HG02884 (cell line): ENCODE measurements at regions not wholly inside any gene's neighbourhood (a gene's known extent, or its start where the extent isn't known, plus 50 kb on each side); places are given as distances from the start of the nearest gene placed in this dataset.
"Not testable (repeated sequence)": the region's sequence is repeated elsewhere in the genome, so short reads cannot be mapped to it uniquely, and the experiment has no call there.

ENCODE experiments used
- ATAC-seq: cut with Tn5 transposase; IDR thresholded peaks from one replicate; pipeline ENCODE4 v1.9.1; 2021; ENCODE audit warnings: mild to moderate bottlenecking, moderate library complexity; ENCODE audit not compliant: unreplicated experiment

GRCh38 chr21:35585155-35585554 is 475.2 kb downstream of the SETD4 start:
- no peak for ATAC-seq

DNA sequence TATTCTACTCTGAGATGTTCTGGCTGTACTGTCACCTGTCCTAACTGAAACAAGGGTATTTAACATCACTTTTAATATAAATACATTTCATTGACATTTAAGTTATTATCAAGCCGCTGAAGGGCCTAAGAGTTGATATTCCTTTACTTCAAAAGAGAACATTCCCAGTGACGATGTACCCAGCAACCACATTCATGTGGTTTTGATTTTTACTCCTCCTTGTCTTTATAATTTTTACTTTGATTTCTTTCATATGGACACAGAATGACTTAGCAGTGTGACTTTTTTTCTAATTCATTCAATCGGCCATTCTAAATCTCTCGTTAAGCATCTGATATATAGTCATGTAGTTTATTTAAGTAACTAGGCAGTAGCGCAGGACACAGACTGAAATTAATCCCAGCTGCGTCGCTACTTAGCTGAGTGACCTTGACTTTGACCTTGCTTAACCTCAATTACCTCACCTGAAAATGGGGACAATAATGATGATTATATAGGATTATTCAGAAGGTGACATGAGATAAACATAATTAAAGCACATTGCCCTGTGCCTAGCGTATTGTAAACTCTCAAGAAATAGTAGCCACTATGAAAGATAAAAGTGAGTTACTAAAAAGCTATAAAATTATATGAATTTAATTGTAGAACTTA is 476.6 kb downstream of the SETD4 start:
- no peak for ATAC-seq

DNA sequence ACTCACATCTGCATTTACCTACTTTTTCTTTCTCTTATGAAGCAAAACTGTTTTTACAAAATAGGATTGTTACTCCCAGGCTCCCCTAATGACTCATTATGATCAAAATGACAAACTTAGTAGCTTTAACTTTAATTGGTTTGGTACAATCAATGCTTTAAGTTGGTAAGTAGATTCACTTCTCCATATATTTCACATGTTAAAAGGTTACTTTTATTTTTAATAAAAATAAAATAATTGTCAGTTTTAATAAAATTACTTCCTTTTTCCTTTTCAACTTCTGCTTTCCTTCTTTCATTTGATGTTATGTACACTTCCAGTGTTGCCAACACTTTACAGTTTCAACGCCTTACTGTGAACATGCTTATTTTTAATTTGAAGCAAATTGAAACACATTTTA is 477.6 kb downstream of the SETD4 start:
- no peak for ATAC-seq

- ATAC-seq: no peak
Measured at GRCh38 chr21:35581640-35582039, 478.7 kb downstream of the SETD4 start.

- ATAC-seq: no peak
Measured at GRCh38 chr21:35579520-35580293, 480.6 kb downstream of the SETD4 start.

DNA sequence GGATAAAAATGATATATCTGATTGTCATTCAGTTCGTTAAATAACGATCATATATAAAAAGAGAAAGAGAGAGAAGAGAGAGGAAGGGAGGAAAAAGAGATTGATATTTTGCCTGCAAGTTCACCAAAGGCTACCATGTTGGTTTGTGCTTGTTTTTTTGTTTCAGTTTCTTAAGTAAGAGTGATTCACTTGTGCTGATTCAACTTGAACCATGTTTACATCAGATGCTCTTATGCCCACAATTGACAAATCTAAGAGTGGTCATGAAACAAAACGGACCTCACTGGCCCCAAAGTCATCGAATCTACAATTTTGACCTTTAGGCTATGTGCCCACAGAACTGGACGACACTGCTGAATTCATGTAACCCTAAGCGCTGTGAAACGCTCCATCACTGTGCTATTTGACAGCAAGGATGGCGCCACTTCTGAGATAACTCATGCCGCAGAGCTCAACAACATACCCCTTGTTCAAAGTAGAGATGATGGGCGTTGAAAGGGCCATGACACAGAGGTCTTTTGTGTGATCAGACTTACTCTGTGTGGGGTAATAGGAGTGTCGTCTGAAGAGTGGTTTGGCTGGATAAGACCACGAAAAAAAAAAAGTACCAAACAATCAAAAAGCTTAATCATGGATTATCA is 481.4 kb downstream of the SETD4 start:
- no peak for ATAC-seq

DNA sequence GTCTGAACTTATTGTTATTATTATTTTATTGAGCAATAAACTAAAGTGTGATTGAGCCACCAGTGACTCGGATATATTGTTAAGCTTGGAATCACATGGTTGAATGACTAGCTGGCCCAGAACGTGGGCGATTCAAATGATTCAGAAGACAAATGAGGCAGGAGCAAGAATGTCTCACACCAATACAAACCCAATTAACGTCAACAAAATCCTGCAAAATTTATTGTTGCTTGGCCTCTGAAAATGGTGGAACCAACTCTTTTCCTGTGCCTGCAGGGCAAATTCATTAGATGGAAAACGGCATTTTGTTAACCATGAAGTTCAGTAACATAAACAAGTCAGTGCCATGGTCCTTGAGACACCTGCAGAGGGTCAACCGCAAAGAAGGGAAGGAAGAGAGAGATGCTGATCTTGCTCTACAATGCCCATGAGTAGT is 482.0 kb downstream of the SETD4 start:
- no peak for ATAC-seq

DNA sequence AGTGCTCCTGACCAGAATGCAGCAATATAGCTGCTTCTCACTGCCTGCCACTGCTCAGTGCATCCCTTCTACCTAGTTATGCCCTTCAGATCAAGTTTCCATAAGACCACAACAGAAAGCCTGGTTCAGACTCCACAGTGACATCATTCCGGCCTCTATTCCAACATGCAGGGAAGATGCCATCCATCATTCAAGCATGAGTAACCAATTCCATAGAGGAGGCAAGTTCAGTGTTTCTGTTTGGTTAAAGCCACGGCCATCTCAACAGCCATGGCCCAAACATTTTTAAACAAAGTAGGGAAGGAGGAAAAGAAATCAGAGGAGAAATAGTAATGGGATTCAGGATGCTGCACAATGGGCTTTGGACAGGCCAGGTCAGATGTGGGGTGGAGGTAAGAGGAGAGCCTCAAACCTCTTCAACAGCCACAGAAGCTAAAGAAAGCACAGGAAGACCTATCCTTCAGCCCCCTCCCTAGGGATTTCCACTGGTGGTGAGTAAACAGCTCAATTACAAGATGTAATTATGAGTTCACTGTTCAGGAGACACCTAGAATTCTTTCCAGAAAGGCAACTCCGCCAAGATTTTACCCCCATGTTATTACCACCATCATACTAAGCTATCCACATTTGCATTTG is 484.9 kb downstream of the SETD4 start:
- ATAC-seq: no peak

GRCh38 chr21:35573472-35574374 is 486.6 kb downstream of the SETD4 start:
- no peak for ATAC-seq

GRCh38 chr21:35571910-35572309 is 488.4 kb downstream of the SETD4 start:
- ATAC-seq: no peak

GRCh38 chr21:35568643-35569042 is 491.7 kb downstream of the SETD4 start:
- no peak for ATAC-seq

GRCh38 chr21:35566874-35567273 is 493.5 kb downstream of the SETD4 start:
- ATAC-seq: no peak

DNA sequence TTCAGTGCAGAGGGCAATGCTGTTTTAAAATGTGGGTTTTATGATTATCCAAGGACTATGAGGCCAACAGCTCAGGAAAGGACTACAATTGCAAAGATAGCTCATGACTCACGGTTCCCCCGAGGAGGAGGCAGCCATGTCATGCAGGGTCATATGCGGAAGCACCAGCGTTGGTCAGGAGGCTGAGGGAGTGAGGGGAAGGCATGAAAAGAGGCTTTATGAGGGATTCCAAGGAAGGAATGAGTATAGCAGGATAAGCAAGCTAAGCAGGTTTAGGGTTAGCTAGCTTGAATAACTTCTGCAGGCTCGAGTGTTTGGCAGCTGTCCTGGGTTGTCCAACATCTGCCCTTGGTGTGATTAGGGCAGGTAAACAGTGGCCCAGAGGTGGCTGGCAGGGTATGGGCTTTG is 495.1 kb downstream of the SETD4 start:
- ATAC-seq: no peak

DNA sequence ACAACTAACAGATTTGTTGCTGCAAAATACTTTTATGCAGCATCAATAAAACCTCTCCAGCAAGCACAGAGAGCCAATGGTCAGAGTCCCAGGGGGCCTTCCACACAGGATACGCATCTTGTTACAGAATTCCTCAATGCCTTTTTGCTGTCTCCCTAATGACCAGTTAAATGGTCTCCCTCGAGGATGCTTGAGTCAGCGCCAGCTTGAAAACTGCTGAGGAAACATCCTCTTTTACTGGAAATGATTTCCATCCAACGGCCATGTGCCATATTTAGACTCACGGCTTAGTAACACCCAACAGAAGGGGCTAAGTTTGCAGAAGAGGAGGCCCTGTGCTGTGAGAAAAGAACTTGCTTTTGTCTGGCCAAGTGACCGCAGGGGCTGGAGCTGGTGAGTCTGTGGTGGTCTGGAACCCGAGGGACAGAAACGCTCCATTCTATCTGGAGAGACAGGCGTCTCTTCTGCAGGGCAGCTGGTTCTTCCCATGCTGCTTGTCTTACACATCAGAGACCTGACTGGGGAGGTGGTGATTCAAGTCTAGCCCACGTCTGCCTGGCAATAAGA is 496.4 kb downstream of the SETD4 start:
- ATAC-seq: no peak

- ATAC-seq: no peak
Measured at GRCh38 chr21:35562876-35563275, 497.4 kb downstream of the SETD4 start.

GRCh38 chr21:35561116-35561515 is 499.2 kb downstream of the SETD4 start:
- no peak for ATAC-seq

GRCh38 chr21:35559829-35560225 is 500.5 kb downstream of the SETD4 start:
- ATAC-seq: no peak

GRCh38 chr21:35559128-35559828 is 501.0 kb downstream of the SETD4 start:
- no peak for ATAC-seq

GRCh38 chr21:35556536-35556935 is 503.8 kb downstream of the SETD4 start:
- no peak for ATAC-seq

DNA sequence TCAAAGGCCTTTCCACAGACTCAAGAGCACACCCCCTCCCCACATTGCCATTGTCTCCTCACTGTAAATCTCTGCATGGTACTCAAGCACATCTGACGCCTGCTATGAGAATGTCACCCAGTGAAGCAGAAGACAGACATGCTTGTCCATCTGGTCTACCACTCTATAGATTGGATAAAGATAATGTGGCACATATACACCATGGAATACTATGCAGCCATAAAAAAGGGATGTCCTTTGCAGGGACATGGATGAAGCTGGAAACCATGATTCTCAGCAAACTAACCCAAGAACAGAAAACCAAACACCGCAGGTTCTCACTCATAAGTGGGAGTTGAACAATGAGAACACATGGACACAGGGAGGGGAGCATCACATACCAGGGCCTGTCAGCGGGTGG is 503.4 kb upstream of the RUNX1 start:
- not testable (repeated sequence) for ATAC-seq
